Esophagus squamous epithelium (tissue), 5 donors: ENCODE measurements at regions not wholly inside any gene's neighbourhood (a gene's known extent, or its start where the extent isn't known, plus 50 kb on each side); places are given as distances from the start of the nearest gene placed in this dataset.
A peak's percentile ranks its signal among the peaks of the same experiment; 100 is the strongest.

Experiments used
- DNase-seq: peaks from one replicate; lab custom pipeline; 2025; lab: John Stamatoyannopoulos, UW
- H3K27ac ChIP-seq, 4 donors: fragments of 200-600 bp; sonication (generic); one replicate each; pipeline ENCODE4 v1.5.1; 2016 to 2019; ENCODE audit warnings: mild to moderate bottlenecking in 1 of 4
- H3K27me3 ChIP-seq, 4 donors: fragments of 200-600 bp; sonication (generic); 1 replicate in 3 of 4; 2 replicates in 1 of 4; pipeline versions ENCODE4 v1.5.1 to v1.6.0; 2017 to 2021; ENCODE audit warnings: antibody characterized with exemption in 1 of 4
- H3K36me3 ChIP-seq, 3 donors: fragments of 200-600 bp; sonication (generic); one replicate each; pipeline ENCODE4 v1.5.1; 2016 to 2019
- H3K4me1 ChIP-seq, 3 donors: fragments of 200-600 bp; sonication (generic); one replicate each; pipeline ENCODE4 v1.5.1; 2017 to 2019
- H3K4me3 ChIP-seq, 4 donors: fragments of 200-600 bp; sonication (generic); 1 replicate in 3 of 4; 2 replicates in 1 of 4; pipeline ENCODE4 v1.5.1; 2016 to 2019; ENCODE audit warnings: mild to moderate bottlenecking in 2 of 4, moderate library complexity in 1 of 4
- H3K9me3 ChIP-seq, 3 donors: fragments of 200-600 bp; sonication (generic); one replicate each; pipeline ENCODE4 v1.5.1; 2016 to 2019
- CTCF ChIP-seq, 6 experiments: fragments of 450-650 bp in 4 of 6; fragments of 200-600 bp in 2 of 6; sonication (generic) in 2 of 6; IDR thresholded peaks; one replicate each; pipeline ENCODE4 v1.5.1; 2016 to 2019; ENCODE audit warnings: antibody characterized with exemption in 6 of 6, mild to moderate bottlenecking in 4 of 6, moderate library complexity in 4 of 6
- POLR2A ChIP-seq, 4 donors: fragments of 450-650 bp; IDR thresholded peaks; one replicate each; pipeline ENCODE4 v1.6.1; 2017; ENCODE audit warnings: antibody characterized with exemption in 4 of 4, mild to moderate bottlenecking in 4 of 4, moderate library complexity in 3 of 4
- WGBS, 2 donors: methylation state at CpG; one replicate each; pipeline ENCODE4 v1.1.5; 2018; 5-methylcytosine and 5-hydroxymethylcytosine counted together
- intact Hi-C: fragments of 100-400 bp; cut with DNase I; formaldehyde crosslinking; loops from one replicate; pipeline ENCODE4 v1.15.0; 2022
- donor health status: DM: yes; HTN: yes; CAD: no.

- Histone ChIP-seq H3K27me3 (no peaks in the 10 kb centered on the region), H3K36me3 (no peaks in the 10 kb centered on the region), H3K4me1 (no peaks in the 10 kb centered on the region), H3K4me3 (no peak overlapping the region), H3K27ac (no peak overlapping the region), H3K9me3 (no peaks in the 10 kb centered on the region)
- DNase-seq, result no peak
- WGBS, 2 donors, result 70 to 83% methylated on average over 2 of the region's 2 CpGs
- intact Hi-C loops, result no loop called here
- TF ChIP-seq CTCF (IDR thresholded peaks at IDR 0.05) (peak in 2 of 6 experiments; percentile 12 to 34), POLR2A (IDR thresholded peaks at IDR 0.05) (no peak)
Measured at GRCh38 chr4:189090174-189090814, 850.4 kb upstream of the FRG1 start.

- H3K9me3 ChIP-seq, result no peaks in the 10 kb centered on the region
- TF ChIP-seq CTCF (IDR thresholded peaks at IDR 0.05) (no peak), POLR2A (IDR thresholded peaks at IDR 0.05) (no peak)
- intact Hi-C loops, result no loop called here
- no peaks in the 10 kb centered on the region for H3K27me3 ChIP-seq
- 44 to 65% methylated on average over 4 of the region's 4 CpGs for WGBS, 2 donors
- no peaks in the 10 kb centered on the region for H3K36me3 ChIP-seq
- no peak for DNase-seq
- peak overlapping the region in 1 of 4 donors; percentile 15 for H3K4me3 ChIP-seq
- H3K4me1 ChIP-seq, result no peaks in the 10 kb centered on the region
- no peak overlapping the region for H3K27ac ChIP-seq
Measured at GRCh38 chr4:189092581-189092980, 848.1 kb upstream of the FRG1 start.

- TF ChIP-seq POLR2A (IDR thresholded peaks at IDR 0.05) (no peak), CTCF (IDR thresholded peaks at IDR 0.05) (no peak)
- WGBS, 2 donors, result 91% methylated on average over 6 to 14 of the region's 16 CpGs
- Histone ChIP-seq H3K36me3 (no peaks in the 10 kb centered on the region), H3K27me3 (no peaks in the 10 kb centered on the region), H3K27ac (no peak overlapping the region), H3K4me1 (no peaks in the 10 kb centered on the region), H3K9me3 (no peaks in the 10 kb centered on the region), H3K4me3 (no peak overlapping the region)
- intact Hi-C loops, result no loop called here
- DNase-seq, result no peak
Measured at GRCh38 chr4:189096108-189096507, 844.6 kb upstream of the FRG1 start.

GRCh38 chr4:189096717-189097116 lies 844.0 kb upstream of the FRG1 start:
- H3K4me1 ChIP-seq, result no peaks in the 10 kb centered on the region
- no peaks in the 10 kb centered on the region for H3K9me3 ChIP-seq
- no peak overlapping the region for H3K27ac ChIP-seq
- no peak for TF ChIP-seq CTCF (IDR thresholded peaks at IDR 0.05)
- no peak for TF ChIP-seq POLR2A (IDR thresholded peaks at IDR 0.05)
- no peaks in the 10 kb centered on the region for H3K27me3 ChIP-seq
- H3K4me3 ChIP-seq, result no peak overlapping the region
- intact Hi-C loops, result no loop called here
- DNase-seq, result no peak
- no peaks in the 10 kb centered on the region for H3K36me3 ChIP-seq
- WGBS, 2 donors, result 92 to 95% methylated on average over 22 to 23 of the region's 25 CpGs

GRCh38 chr4:189098932-189099696 lies 841.6 kb upstream of the FRG1 start:
- no peak for TF ChIP-seq POLR2A (IDR thresholded peaks at IDR 0.05)
- TF ChIP-seq CTCF (IDR thresholded peaks at IDR 0.05), result no peak
- intact Hi-C loops, result no loop called here
- no peaks in the 10 kb centered on the region for H3K4me1 ChIP-seq
- no peaks in the 10 kb centered on the region for H3K36me3 ChIP-seq
- WGBS, 2 donors, result 82 to 83% methylated on average over 16 of the region's 16 CpGs
- no peak for DNase-seq
- no peaks in the 10 kb centered on the region for H3K27me3 ChIP-seq
- no peak overlapping the region for H3K27ac ChIP-seq
- H3K9me3 ChIP-seq, result no peaks in the 10 kb centered on the region
- no peak overlapping the region for H3K4me3 ChIP-seq
